GM12891 (cell line): ENCODE measurements at regions not wholly inside any gene's neighbourhood (a gene's known extent, or its start where the extent isn't known, plus 50 kb on each side); places are given as distances from the start of the nearest gene placed in this dataset.

Experiments used
- POLR2A ChIP-seq: IDR thresholded peaks from 2 replicates; pipeline ENCODE4 v1.6.1; 2011; ENCODE audit warnings: low read depth, low read length, control low read depth
- POLR2AphosphoS5 ChIP-seq: IDR thresholded peaks from 2 replicates; pipeline ENCODE4 v1.6.1; 2011; ENCODE audit warnings: low read depth, low read length, control low read depth
- TAF1 ChIP-seq: IDR thresholded peaks from 2 replicates; pipeline ENCODE4 v1.6.1; 2011; ENCODE audit warnings: low read depth, low read length, control low read depth

GRCh38 chr6:163811317-163811716, 396.8 kb downstream of the QKI start:
- TF ChIP-seq POLR2AphosphoS5 (no peak), POLR2A (no peak), TAF1 (no peak)
